Ovary (tissue), 3 donors: ENCODE measurements at regions not wholly inside any gene's neighbourhood (a gene's known extent, or its start where the extent isn't known, plus 50 kb on each side); places are given as distances from the start of the nearest gene placed in this dataset.

ENCODE experiments used
- POLR2A ChIP-seq: fragments of 450-650 bp; IDR thresholded peaks from one replicate; pipeline ENCODE4 v1.6.1; 2017; ENCODE audit warnings: antibody characterized with exemption, mild to moderate bottlenecking, moderate library complexity
- TF ChIP-seq, protein P1 (sequence below), 3 donors: fragments of 450-650 bp in 2 of 3; fragments of 200-600 bp in 1 of 3; IDR thresholded peaks; one replicate each; pipeline versions ENCODE4 v1.5.1 to v1.8.0; 2016 to 2022; ENCODE audit warnings: antibody characterized with exemption in 3 of 3, mild to moderate bottlenecking in 1 of 3
- donor health status: DM: no; HTN: no; CAD: no.

DNA sequence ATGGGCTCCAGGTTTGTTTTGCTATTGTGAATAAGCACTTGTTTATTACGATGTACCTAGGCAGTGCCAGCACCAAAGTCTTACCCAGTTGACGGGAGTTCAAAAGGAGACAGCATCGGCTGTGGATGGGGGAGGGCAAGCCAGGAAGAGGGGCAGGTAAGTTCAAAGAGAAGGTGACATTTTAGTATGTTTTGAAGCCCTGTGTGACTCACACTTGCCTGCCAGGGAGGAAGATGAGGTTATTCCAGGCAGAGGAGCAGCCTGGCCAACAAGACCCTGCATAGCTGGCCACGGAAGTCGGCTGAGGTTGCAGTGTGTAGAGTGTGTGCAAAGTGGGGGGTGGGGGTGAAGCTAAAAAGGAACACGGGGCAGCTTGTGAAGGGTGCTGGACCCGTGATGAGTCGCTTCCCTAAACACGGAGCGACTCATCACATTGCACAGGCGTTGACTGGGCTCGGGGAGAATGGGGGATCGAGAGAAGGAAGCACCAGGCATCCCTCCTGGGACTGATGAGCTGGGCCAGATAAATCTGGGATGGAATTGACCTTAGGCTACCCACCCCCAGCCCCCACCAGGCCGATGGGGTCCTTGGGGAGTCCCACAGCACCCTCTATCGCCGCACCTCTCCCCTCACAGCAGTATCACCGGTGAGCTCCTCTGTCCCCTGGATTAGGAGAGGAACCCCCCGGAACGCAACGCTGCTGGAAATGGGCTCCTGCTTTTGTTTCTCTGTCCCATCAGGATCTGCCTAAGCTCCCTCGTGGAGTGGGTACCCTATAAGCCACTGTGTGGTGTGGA lies 97.9 kb upstream of the IKZF1 start:
- TF ChIP-seq, protein P1, sequence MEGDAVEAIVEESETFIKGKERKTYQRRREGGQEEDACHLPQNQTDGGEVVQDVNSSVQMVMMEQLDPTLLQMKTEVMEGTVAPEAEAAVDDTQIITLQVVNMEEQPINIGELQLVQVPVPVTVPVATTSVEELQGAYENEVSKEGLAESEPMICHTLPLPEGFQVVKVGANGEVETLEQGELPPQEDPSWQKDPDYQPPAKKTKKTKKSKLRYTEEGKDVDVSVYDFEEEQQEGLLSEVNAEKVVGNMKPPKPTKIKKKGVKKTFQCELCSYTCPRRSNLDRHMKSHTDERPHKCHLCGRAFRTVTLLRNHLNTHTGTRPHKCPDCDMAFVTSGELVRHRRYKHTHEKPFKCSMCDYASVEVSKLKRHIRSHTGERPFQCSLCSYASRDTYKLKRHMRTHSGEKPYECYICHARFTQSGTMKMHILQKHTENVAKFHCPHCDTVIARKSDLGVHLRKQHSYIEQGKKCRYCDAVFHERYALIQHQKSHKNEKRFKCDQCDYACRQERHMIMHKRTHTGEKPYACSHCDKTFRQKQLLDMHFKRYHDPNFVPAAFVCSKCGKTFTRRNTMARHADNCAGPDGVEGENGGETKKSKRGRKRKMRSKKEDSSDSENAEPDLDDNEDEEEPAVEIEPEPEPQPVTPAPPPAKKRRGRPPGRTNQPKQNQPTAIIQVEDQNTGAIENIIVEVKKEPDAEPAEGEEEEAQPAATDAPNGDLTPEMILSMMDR (IDR thresholded peaks at IDR 0.05): no peak
- TF ChIP-seq POLR2A: no peak
